Panc1 (cell line): ENCODE measurements at regions not wholly inside any gene's neighbourhood (a gene's known extent, or its start where the extent isn't known, plus 50 kb on each side); places are given as distances from the start of the nearest gene placed in this dataset.

Source experiments
- ATAC-seq: fragments of 200-7000 bp; cut with Tn5 transposase; 2 replicates; pipeline ENCODE4 v1.9.1; 2020; ENCODE audit warnings: mild to moderate bottlenecking, moderate library complexity
- BruUV-seq: library from RNA; stranded (reverse); fragments of 400-500 nt; replicated peaks from 2 replicates; lab custom pipeline; 2021; lab: Mats Ljungman, UMichigan
- CTCF ChIA-PET: fragments of 300-600 bp; sonication (Branson Sonifier 250); formaldehyde crosslinking; loops from one replicate; lab custom pipeline; 2022; ENCODE audit warnings: antibody characterized with exemption; lab: Charles Lee
- POLR2A ChIA-PET: fragments of 300-600 bp; sonication (Branson Sonifier 250); formaldehyde crosslinking; loops from one replicate; lab custom pipeline; 2022; ENCODE audit warnings: antibody characterized with exemption; lab: Charles Lee
- DNase-seq: peaks from one replicate; pipeline ENCODE4 v3.0.0-alpha.2; 2010; ENCODE audit warnings: low read depth, low spot score
- H3K27ac ChIP-seq: 2 replicates; pipeline ENCODE4 v1.5.1; 2011; ENCODE audit warnings: mild to moderate bottlenecking, low read length, inconsistent platforms
- H3K27me3 ChIP-seq: fragments of 200-500 bp; sonication (Bioruptor generic); 2 replicates; pipeline ENCODE4 v1.6.0; 2014; ENCODE audit warnings: low read length, inconsistent platforms; ENCODE audit not compliant: control insufficient read depth, insufficient read depth
- H3K36me3 ChIP-seq: fragments of 200-500 bp; sonication (Bioruptor generic); 2 replicates; pipeline ENCODE4 v1.5.1; 2014; ENCODE audit warnings: inconsistent platforms, mild to moderate bottlenecking, low read length, moderate library complexity; ENCODE audit not compliant: control insufficient read depth, insufficient read depth
- H3K4me1 ChIP-seq: 2 replicates; pipeline ENCODE4 v1.5.1; 2011; ENCODE audit warnings: inconsistent platforms, mild to moderate bottlenecking, low read length, moderate library complexity; ENCODE audit not compliant: control insufficient read depth, insufficient read depth
- H3K4me3 ChIP-seq, 2 experiments: 2 replicates each; pipeline ENCODE4 v1.5.1; 2011 to 2012; ENCODE audit warnings: low read depth in 2 of 2, low read length in 2 of 2, mild to moderate bottlenecking in 2 of 2, inconsistent platforms in 1 of 2, moderate library complexity in 1 of 2
- H3K9me3 ChIP-seq: fragments of 200-500 bp; sonication (Bioruptor generic); 2 replicates; pipeline ENCODE4 v1.5.1; 2014; ENCODE audit warnings: low read depth, mild to moderate bottlenecking, inconsistent platforms, low read length, moderate library complexity; ENCODE audit not compliant: control insufficient read depth, insufficient read depth
- CTCF ChIP-seq: fragments of 450-650 bp; IDR thresholded peaks from 2 replicates; pipeline ENCODE4 v1.5.1; 2017; ENCODE audit warnings: mild to moderate bottlenecking
- POLR2AphosphoS5 ChIP-seq: IDR thresholded peaks from 2 replicates; pipeline ENCODE4 v1.6.1; 2012; ENCODE audit warnings: mild to moderate bottlenecking, low read depth, low read length, moderate library complexity
- REST ChIP-seq, 2 experiments: IDR thresholded peaks; 2 replicates each; pipeline ENCODE4 v1.6.1; 2011 to 2012; ENCODE audit warnings: low read depth in 2 of 2, control low read depth in 1 of 2, low read length in 1 of 2, mild to moderate bottlenecking in 1 of 2, moderate library complexity in 1 of 2; ENCODE audit not compliant: insufficient read depth in 1 of 2
- SIN3A ChIP-seq: IDR thresholded peaks from 2 replicates; pipeline ENCODE4 v1.6.1; 2012; ENCODE audit warnings: low read depth, mild to moderate bottlenecking, low read length, moderate library complexity, borderline replicate concordance; ENCODE audit not compliant: insufficient read depth
- TCF7L2 ChIP-seq: IDR thresholded peaks from 2 replicates; pipeline ENCODE4 v1.6.1; 2011; ENCODE audit warnings: mild to moderate bottlenecking, low read depth, low read length, inconsistent platforms
- in situ Hi-C: cut with HindIII; loops from 2 replicates; pipeline ENCODE4 v1.10.0; 2016; ENCODE audit warnings: low sequenced_read_pairs, low pct_unique_long_range_greater_than_20kb
- intact Hi-C: fragments of 100-400 bp; cut with micrococcal nuclease; formaldehyde crosslinking; loops from one replicate; pipeline ENCODE4 v1.10.0; 2022; ENCODE audit not compliant: unreplicated experiment

- CTCF ChIA-PET: no interaction called here
- Histone ChIP-seq H3K27me3 (no peaks in the 10 kb centered on the region), H3K27ac (no peak overlapping the region), H3K36me3 (no peaks in the 10 kb centered on the region), H3K4me3 (no peak overlapping the region), H3K4me1 (no peaks in the 10 kb centered on the region), H3K9me3 (no peaks in the 10 kb centered on the region)
- BruUV-seq: no TSS peak
- intact Hi-C loops: no loop called here
- POLR2A ChIA-PET: no interaction called here
- TF ChIP-seq CTCF (no peak), POLR2AphosphoS5 (no peak), SIN3A (no peak), TCF7L2 (no peak), REST (IDR thresholded peaks at IDR 0.05; ENCODE audit: insufficient read depth in 1 of 2, low read depth in 2 of 2, low read length in 1 of 2) (no peak)
- ATAC-seq (no peak), DNase-seq (no peak)
- in situ Hi-C loops: no loop called here
Measured at GRCh38 chr10:53667063-53667462, 894.5 kb upstream of the MBL2 start.

GRCh38 chr10:53664282-53665019 is 891.9 kb upstream of the MBL2 start:
- DNase-seq: no peak
- Histone ChIP-seq H3K36me3 (no peaks in the 10 kb centered on the region), H3K4me3 (no peak overlapping the region), H3K27ac (no peak overlapping the region), H3K27me3 (no peaks in the 10 kb centered on the region), H3K4me1 (no peaks in the 10 kb centered on the region), H3K9me3 (no peaks in the 10 kb centered on the region)
- no peak for TF ChIP-seq TCF7L2
- TF ChIP-seq REST (IDR thresholded peaks at IDR 0.05; ENCODE audit: insufficient read depth in 1 of 2, low read depth in 2 of 2, low read length in 1 of 2): no peak
- TF ChIP-seq CTCF: no peak
- TF ChIP-seq SIN3A: no peak
- TF ChIP-seq POLR2AphosphoS5: no peak
- no TSS peak for BruUV-seq
- intact Hi-C loops: no loop called here
- no peak for ATAC-seq
- ChIA-PET POLR2A (interaction anchor here (0.6 kb wide), 1 partner anchor 1924 kb away, joined by 3 read pairs; no protein-coding TSS in a partner anchor), CTCF (no interaction called here)
- in situ Hi-C loops: no loop called here
